RCC 7860 (cell line): ENCODE measurements at regions not wholly inside any gene's neighbourhood (a gene's known extent, or its start where the extent isn't known, plus 50 kb on each side); places are given as distances from the start of the nearest gene placed in this dataset.

Source experiments
- DNase-seq: peaks from one replicate; pipeline ENCODE4 v3.0.0-alpha.2; 2015; ENCODE audit warnings: low spot score
- FAIRE-seq: peaks from 2 replicates; lab custom pipeline; 2012; peaks lifted over from hg19 to GRCh38; lab: Jason Lieb, UNC

GRCh38 chr12:111310076-111310870 is 58.6 kb downstream of the PHETA1 start:
- DNase-seq = no peak
- FAIRE-seq = no peak

- FAIRE-seq (no peak), DNase-seq (no peak)
Observed at GRCh38 chr12:111309584-111309983, 59.3 kb downstream of the PHETA1 start.

GRCh38 chr12:111308473-111308872 is 60.4 kb downstream of the PHETA1 start:
- DNase-seq (no peak), FAIRE-seq (no peak)

- DNase-seq (no peak), FAIRE-seq (no peak)
Observed at GRCh38 chr12:111304642-111305071, 64.2 kb downstream of the PHETA1 start.

- no peak for FAIRE-seq
- DNase-seq = no peak
Observed at GRCh38 chr12:111303531-111303930, 65.4 kb downstream of the PHETA1 start.

GRCh38 chr12:111298582-111299436 is 70.1 kb downstream of the PHETA1 start:
- no peak for FAIRE-seq
- peak; percentile 7 for DNase-seq

GRCh38 chr12:111297703-111298426 is 71.0 kb downstream of the PHETA1 start:
- no peak for FAIRE-seq
- DNase-seq = no peak

GRCh38 chr12:111296906-111297463 is 71.9 kb downstream of the PHETA1 start:
- FAIRE-seq (no peak), DNase-seq (no peak)

- DNase-seq (no peak), FAIRE-seq (no peak)
Observed at GRCh38 chr12:111295176-111295575, 73.7 kb downstream of the PHETA1 start.

GRCh38 chr12:111293266-111294009 is 75.5 kb downstream of the PHETA1 start:
- DNase-seq = no peak
- no peak for FAIRE-seq

GRCh38 chr12:111291357-111291756 is 77.5 kb downstream of the PHETA1 start:
- FAIRE-seq (no peak), DNase-seq (no peak)

GRCh38 chr12:111288771-111289170 is 80.1 kb downstream of the PHETA1 start:
- DNase-seq = no peak
- no peak for FAIRE-seq

- FAIRE-seq (no peak), DNase-seq (no peak)
Observed at GRCh38 chr12:111287125-111287900, 81.6 kb downstream of the PHETA1 start.

GRCh38 chr12:111285200-111285599 is 83.7 kb downstream of the PHETA1 start:
- no peak for DNase-seq
- FAIRE-seq = no peak

GRCh38 chr12:111284709-111285108 is 84.2 kb downstream of the PHETA1 start:
- DNase-seq = no peak
- no peak for FAIRE-seq

GRCh38 chr12:111283966-111284365 is 84.9 kb downstream of the PHETA1 start:
- no peak for DNase-seq
- no peak for FAIRE-seq

- FAIRE-seq (no peak), DNase-seq (no peak)
Observed at GRCh38 chr12:111283521-111283920, 85.4 kb downstream of the PHETA1 start.

- DNase-seq (no peak), FAIRE-seq (no peak)
Observed at GRCh38 chr12:111277570-111277969, 91.3 kb downstream of the PHETA1 start.

GRCh38 chr12:111276146-111276545 is 92.7 kb downstream of the PHETA1 start:
- DNase-seq = no peak
- FAIRE-seq = no peak
